ENCODE measurements at regions not wholly inside any gene's neighbourhood (a gene's known extent, or its start where the extent isn't known, plus 50 kb on each side); places are given as distances from the start of the nearest gene placed in this dataset.

DNA sequence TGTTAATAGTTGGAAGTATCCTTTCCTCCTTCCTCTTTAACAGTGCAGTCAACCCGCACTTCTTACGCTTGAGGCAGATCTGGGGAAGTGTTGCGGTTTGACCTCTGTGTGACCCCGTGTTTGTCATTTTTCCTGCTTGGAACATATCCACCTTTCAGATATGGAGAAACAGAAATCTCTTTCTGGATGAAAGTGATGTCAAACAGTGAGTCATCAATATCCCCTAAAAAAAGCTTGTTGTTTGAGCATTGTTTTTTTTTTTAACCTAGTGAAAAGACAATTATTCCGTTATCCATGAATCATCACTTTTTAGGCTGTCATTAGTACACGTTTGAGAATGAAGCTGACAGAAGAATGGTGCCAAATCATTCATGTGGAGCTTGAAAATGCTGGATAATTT, 293.7 kb downstream of the ARPP21 start:
- no peaks in the 10 kb centered on the region for H3K9me3 ChIP-seq
- TF ChIP-seq, protein P1, sequence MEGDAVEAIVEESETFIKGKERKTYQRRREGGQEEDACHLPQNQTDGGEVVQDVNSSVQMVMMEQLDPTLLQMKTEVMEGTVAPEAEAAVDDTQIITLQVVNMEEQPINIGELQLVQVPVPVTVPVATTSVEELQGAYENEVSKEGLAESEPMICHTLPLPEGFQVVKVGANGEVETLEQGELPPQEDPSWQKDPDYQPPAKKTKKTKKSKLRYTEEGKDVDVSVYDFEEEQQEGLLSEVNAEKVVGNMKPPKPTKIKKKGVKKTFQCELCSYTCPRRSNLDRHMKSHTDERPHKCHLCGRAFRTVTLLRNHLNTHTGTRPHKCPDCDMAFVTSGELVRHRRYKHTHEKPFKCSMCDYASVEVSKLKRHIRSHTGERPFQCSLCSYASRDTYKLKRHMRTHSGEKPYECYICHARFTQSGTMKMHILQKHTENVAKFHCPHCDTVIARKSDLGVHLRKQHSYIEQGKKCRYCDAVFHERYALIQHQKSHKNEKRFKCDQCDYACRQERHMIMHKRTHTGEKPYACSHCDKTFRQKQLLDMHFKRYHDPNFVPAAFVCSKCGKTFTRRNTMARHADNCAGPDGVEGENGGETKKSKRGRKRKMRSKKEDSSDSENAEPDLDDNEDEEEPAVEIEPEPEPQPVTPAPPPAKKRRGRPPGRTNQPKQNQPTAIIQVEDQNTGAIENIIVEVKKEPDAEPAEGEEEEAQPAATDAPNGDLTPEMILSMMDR (IDR thresholded peaks at IDR 0.05; ENCODE audit: insufficient read depth in 1 of 2, low read depth in 1 of 2, low read length in 1 of 2, severe bottlenecking in 1 of 2, unreplicated experiment in 1 of 2), result no peak
- DNase-seq, result no peak
- Mint-ChIP-seq H3K4me3 (ENCODE audit: unreplicated experiment) (no peak overlapping the region), H3K36me3 (ENCODE audit: insufficient read depth, unreplicated experiment) (no peaks in the 10 kb centered on the region), H3K27ac (ENCODE audit: unreplicated experiment) (no peak overlapping the region), H3K27me3 (ENCODE audit: insufficient read depth, unreplicated experiment) (no peaks in the 10 kb centered on the region), H3K9me3 (ENCODE audit: unreplicated experiment) (no peaks in the 10 kb centered on the region), H3K4me1 (ENCODE audit: low read depth, unreplicated experiment) (no peaks in the 10 kb centered on the region)
- no peaks in the 10 kb centered on the region for H3K4me1 ChIP-seq
- no TSS peak for BruUV-seq (replicated peaks)
- POLR2A ChIA-PET, result no interaction called here
- intact Hi-C loops (cut with micrococcal nuclease; ENCODE audit: unreplicated experiment), result no loop called here
- H3K36me3 ChIP-seq (ENCODE audit: control insufficient read depth, insufficient read depth, low read length), result no peaks in the 10 kb centered on the region
- CTCF ChIA-PET, result no interaction called here
- H3K27me3 ChIP-seq (replicated peaks; ENCODE audit: control insufficient read depth, insufficient read depth, low read length), result no peaks in the 10 kb centered on the region
- H3K4me3 ChIP-seq (ENCODE audit: low read depth, low read length), result no peak overlapping the region

DNA sequence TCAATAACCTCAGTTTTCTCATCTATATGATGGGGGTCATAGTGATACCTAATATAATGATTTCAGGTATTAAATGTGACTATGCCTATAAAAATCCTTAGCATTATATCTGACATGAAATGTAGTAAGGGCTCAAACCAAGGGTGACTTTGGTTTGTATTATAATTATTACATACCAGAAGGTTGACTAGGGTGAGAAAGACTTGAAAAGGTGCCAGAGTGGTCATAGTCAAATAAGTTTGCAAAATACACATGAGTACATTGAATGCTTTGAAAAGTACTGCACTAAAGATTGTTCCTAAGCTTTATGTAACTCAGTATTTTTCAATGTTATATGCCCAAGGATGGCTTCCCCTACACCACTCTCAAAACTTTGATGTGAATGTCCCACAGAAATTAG, 297.2 kb downstream of the ARPP21 start:
- DNase-seq, result no peak
- Histone ChIP-seq H3K9me3 (no peaks in the 10 kb centered on the region), H3K4me3 (ENCODE audit: low read depth, low read length) (no peak overlapping the region), H3K27me3 (replicated peaks; ENCODE audit: control insufficient read depth, insufficient read depth, low read length) (no peaks in the 10 kb centered on the region), H3K4me1 (no peaks in the 10 kb centered on the region), H3K36me3 (ENCODE audit: control insufficient read depth, insufficient read depth, low read length) (no peaks in the 10 kb centered on the region)
- ChIA-PET POLR2A (no interaction called here), CTCF (no interaction called here)
- intact Hi-C loops (cut with micrococcal nuclease; ENCODE audit: unreplicated experiment), result no loop called here
- Mint-ChIP-seq H3K4me3 (ENCODE audit: unreplicated experiment) (no peak overlapping the region), H3K9me3 (ENCODE audit: unreplicated experiment) (no peaks in the 10 kb centered on the region), H3K4me1 (ENCODE audit: low read depth, unreplicated experiment) (no peaks in the 10 kb centered on the region), H3K27ac (ENCODE audit: unreplicated experiment) (no peak overlapping the region), H3K27me3 (ENCODE audit: insufficient read depth, unreplicated experiment) (no peaks in the 10 kb centered on the region), H3K36me3 (ENCODE audit: insufficient read depth, unreplicated experiment) (no peaks in the 10 kb centered on the region)
- BruUV-seq (replicated peaks), result no TSS peak
- TF ChIP-seq, protein P1 (IDR thresholded peaks at IDR 0.05; ENCODE audit: insufficient read depth in 1 of 2, low read depth in 1 of 2, low read length in 1 of 2, severe bottlenecking in 1 of 2, unreplicated experiment in 1 of 2), result no peak

DNA sequence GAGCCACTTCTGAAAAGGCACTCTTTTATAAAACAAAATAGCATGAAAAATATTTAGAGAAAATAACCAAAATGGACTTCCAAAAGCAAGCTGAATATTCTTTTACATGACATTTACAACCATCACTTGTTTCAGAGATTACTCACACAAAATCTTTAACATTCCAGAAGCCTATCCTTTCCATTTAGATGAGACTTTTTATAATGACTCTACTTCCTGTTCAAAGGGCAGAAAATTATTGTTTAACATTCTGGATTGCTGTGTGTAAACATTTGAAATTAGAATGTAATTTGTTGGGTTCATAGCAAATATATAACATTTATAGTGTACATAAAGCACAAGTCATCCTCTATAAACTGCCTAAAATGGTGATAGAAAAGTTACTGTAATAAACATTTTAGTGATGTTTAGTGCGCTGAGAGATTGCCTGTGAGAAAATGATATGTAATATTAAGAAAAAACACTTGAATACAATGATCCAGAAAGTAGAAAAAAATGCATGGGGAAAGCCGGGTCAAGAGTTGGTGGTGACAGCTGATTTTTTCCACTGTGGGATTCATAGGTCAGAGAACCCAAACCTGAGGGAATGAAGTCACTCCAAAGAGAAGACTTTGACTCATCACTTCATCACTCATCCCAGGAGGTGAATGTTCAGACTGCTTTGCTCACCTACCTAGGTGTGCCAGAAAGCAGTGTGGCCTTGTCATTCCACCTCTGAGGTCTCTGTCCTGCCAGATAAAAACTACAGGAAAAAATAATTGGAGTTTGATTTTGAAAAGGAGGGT, 305.8 kb downstream of the ARPP21 start:
- Mint-ChIP-seq H3K4me1 (ENCODE audit: low read depth, unreplicated experiment) (peaks cover 12% of the 10 kb centered on the region), H3K4me3 (ENCODE audit: unreplicated experiment) (no peak overlapping the region), H3K27ac (ENCODE audit: unreplicated experiment) (no peak overlapping the region), H3K27me3 (ENCODE audit: insufficient read depth, unreplicated experiment) (no peaks in the 10 kb centered on the region), H3K9me3 (ENCODE audit: unreplicated experiment) (no peaks in the 10 kb centered on the region), H3K36me3 (ENCODE audit: insufficient read depth, unreplicated experiment) (no peaks in the 10 kb centered on the region)
- H3K4me3 ChIP-seq (ENCODE audit: low read depth, low read length), result no peak overlapping the region
- no TSS peak for BruUV-seq (replicated peaks)
- DNase-seq, result no peak
- ChIA-PET CTCF (no interaction called here), POLR2A (no interaction called here)
- TF ChIP-seq, protein P1 (IDR thresholded peaks at IDR 0.05; ENCODE audit: insufficient read depth in 1 of 2, low read depth in 1 of 2, low read length in 1 of 2, severe bottlenecking in 1 of 2, unreplicated experiment in 1 of 2), result no peak
- intact Hi-C loops (cut with micrococcal nuclease; ENCODE audit: unreplicated experiment), result no loop called here
- H3K9me3 ChIP-seq, result no peaks in the 10 kb centered on the region
- no peaks in the 10 kb centered on the region for H3K27me3 ChIP-seq (replicated peaks; ENCODE audit: control insufficient read depth, insufficient read depth, low read length)
- peaks cover 15% of the 10 kb centered on the region for H3K4me1 ChIP-seq
- no peaks in the 10 kb centered on the region for H3K36me3 ChIP-seq (ENCODE audit: control insufficient read depth, insufficient read depth, low read length)

Measured in Caco-2 (cell line).